Endothelial cell (in vitro differentiated cells): ENCODE measurements at regions not wholly inside any gene's neighbourhood (a gene's known extent, or its start where the extent isn't known, plus 50 kb on each side); places are given as distances from the start of the nearest gene placed in this dataset.

Source experiments
- DNase-seq: peaks from one replicate; pipeline ENCODE4 v3.0.0; 2021; ENCODE audit warnings: low spot score
- H3K27ac Mint-ChIP-seq: one replicate; pipeline ENCODE4 v1.8.0; 2021; ENCODE audit warnings: mixed read lengths, inconsistent platforms; ENCODE audit not compliant: unreplicated experiment
- H3K27me3 Mint-ChIP-seq: one replicate; pipeline ENCODE4 v1.8.0; 2021; ENCODE audit warnings: mild to moderate bottlenecking, moderate library complexity, mixed read lengths, inconsistent platforms; ENCODE audit not compliant: unreplicated experiment
- H3K36me3 Mint-ChIP-seq: one replicate; pipeline ENCODE4 v1.8.0; 2021; ENCODE audit warnings: mild to moderate bottlenecking, low read depth, mixed read lengths, inconsistent platforms; ENCODE audit not compliant: unreplicated experiment
- H3K4me1 Mint-ChIP-seq: one replicate; pipeline ENCODE4 v1.8.0; 2021; ENCODE audit warnings: mild to moderate bottlenecking, mixed read lengths, inconsistent platforms; ENCODE audit not compliant: unreplicated experiment
- H3K4me3 Mint-ChIP-seq: one replicate; pipeline ENCODE4 v1.8.0; 2021; ENCODE audit warnings: mild to moderate bottlenecking, mixed read lengths, inconsistent platforms; ENCODE audit not compliant: unreplicated experiment
- H3K9me3 Mint-ChIP-seq: one replicate; pipeline ENCODE4 v1.8.0; 2021; ENCODE audit warnings: mixed read lengths, inconsistent platforms; ENCODE audit not compliant: unreplicated experiment
- CTCF ChIP-seq: fragments of 200-600 bp; sonication (generic); IDR thresholded peaks from one replicate; pipeline ENCODE4 v1.5.0; 2021; ENCODE audit warnings: antibody characterized with exemption; ENCODE audit not compliant: unreplicated experiment

- no peak for TF ChIP-seq CTCF
- Mint-ChIP-seq H3K9me3 (no peaks in the 10 kb centered on the region), H3K4me1 (peaks cover 8% of the 10 kb centered on the region), H3K36me3 (no peaks in the 10 kb centered on the region), H3K27me3 (no peaks in the 10 kb centered on the region), H3K27ac (no peak overlapping the region), H3K4me3 (no peak overlapping the region)
- no peak for DNase-seq
Observed at GRCh38 chr13:76683854-76684253, 202.4 kb downstream of the KCTD12 start.

- H3K27me3 Mint-ChIP-seq: no peaks in the 10 kb centered on the region
- H3K4me3 Mint-ChIP-seq: no peak overlapping the region
- no peak overlapping the region for H3K27ac Mint-ChIP-seq
- no peak for TF ChIP-seq CTCF
- no peaks in the 10 kb centered on the region for H3K36me3 Mint-ChIP-seq
- H3K4me1 Mint-ChIP-seq: peaks cover 8% of the 10 kb centered on the region
- no peaks in the 10 kb centered on the region for H3K9me3 Mint-ChIP-seq
- no peak for DNase-seq
Observed at GRCh38 chr13:76683168-76683567, 203.0 kb downstream of the KCTD12 start.

GRCh38 chr13:76680112-76680511, 206.1 kb downstream of the KCTD12 start:
- no peak for TF ChIP-seq CTCF
- no peaks in the 10 kb centered on the region for H3K36me3 Mint-ChIP-seq
- H3K27ac Mint-ChIP-seq: no peak overlapping the region
- no peak overlapping the region for H3K4me3 Mint-ChIP-seq
- no peaks in the 10 kb centered on the region for H3K27me3 Mint-ChIP-seq
- no peak for DNase-seq
- H3K9me3 Mint-ChIP-seq: no peaks in the 10 kb centered on the region
- no peaks in the 10 kb centered on the region for H3K4me1 Mint-ChIP-seq

- Mint-ChIP-seq H3K27ac (no peak overlapping the region), H3K9me3 (no peaks in the 10 kb centered on the region), H3K36me3 (no peaks in the 10 kb centered on the region), H3K27me3 (no peaks in the 10 kb centered on the region), H3K4me1 (no peaks in the 10 kb centered on the region), H3K4me3 (no peak overlapping the region)
- no peak for DNase-seq
- TF ChIP-seq CTCF: no peak
Observed at GRCh38 chr13:76677043-76677442, 209.2 kb downstream of the KCTD12 start.

GRCh38 chr13:76672420-76672819, 213.8 kb downstream of the KCTD12 start:
- Mint-ChIP-seq H3K27me3 (no peaks in the 10 kb centered on the region), H3K27ac (no peak overlapping the region), H3K4me3 (no peak overlapping the region), H3K36me3 (no peaks in the 10 kb centered on the region), H3K9me3 (no peaks in the 10 kb centered on the region), H3K4me1 (no peaks in the 10 kb centered on the region)
- TF ChIP-seq CTCF: no peak
- no peak for DNase-seq
